ENCODE measurements at regions not wholly inside any gene's neighbourhood (a gene's known extent, or its start where the extent isn't known, plus 50 kb on each side); places are given as distances from the start of the nearest gene placed in this dataset.
"Not testable (repeated sequence)": the region's sequence is repeated elsewhere in the genome, so short reads cannot be mapped to it uniquely, and the experiment has no call there.

DNA sequence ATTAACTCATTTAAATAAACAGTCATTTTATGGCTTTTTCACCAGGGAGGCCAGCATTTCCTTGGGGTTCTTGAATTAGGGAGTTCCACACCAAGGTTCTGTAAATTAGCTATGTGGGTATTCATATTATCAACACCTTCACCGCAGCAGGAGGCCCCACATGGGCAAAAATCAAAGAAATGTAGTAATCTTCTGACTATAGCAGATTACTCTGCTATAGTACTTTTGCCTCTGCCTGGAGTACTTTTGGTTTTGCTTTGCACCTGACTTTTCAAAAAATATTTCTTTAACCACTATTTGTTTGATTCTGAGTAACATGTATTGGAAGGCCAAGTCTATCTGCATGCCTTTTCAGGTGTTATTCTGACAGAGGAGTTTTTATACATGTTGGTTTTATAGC lies 728.1 kb downstream of the TTLL7 start:
- TF ChIP-seq, protein P1, sequence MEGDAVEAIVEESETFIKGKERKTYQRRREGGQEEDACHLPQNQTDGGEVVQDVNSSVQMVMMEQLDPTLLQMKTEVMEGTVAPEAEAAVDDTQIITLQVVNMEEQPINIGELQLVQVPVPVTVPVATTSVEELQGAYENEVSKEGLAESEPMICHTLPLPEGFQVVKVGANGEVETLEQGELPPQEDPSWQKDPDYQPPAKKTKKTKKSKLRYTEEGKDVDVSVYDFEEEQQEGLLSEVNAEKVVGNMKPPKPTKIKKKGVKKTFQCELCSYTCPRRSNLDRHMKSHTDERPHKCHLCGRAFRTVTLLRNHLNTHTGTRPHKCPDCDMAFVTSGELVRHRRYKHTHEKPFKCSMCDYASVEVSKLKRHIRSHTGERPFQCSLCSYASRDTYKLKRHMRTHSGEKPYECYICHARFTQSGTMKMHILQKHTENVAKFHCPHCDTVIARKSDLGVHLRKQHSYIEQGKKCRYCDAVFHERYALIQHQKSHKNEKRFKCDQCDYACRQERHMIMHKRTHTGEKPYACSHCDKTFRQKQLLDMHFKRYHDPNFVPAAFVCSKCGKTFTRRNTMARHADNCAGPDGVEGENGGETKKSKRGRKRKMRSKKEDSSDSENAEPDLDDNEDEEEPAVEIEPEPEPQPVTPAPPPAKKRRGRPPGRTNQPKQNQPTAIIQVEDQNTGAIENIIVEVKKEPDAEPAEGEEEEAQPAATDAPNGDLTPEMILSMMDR (IDR thresholded peaks at IDR 0.05): not testable (repeated sequence)
- not testable (repeated sequence) for TF ChIP-seq POLR2A, POLR2AphosphoS5 (IDR thresholded peaks at IDR 0.05)
